Neuronal stem cell (in vitro differentiated cells): ENCODE measurements at regions not wholly inside any gene's neighbourhood (a gene's known extent, or its start where the extent isn't known, plus 50 kb on each side); places are given as distances from the start of the nearest gene placed in this dataset.
A peak's percentile ranks its signal among the peaks of the same experiment; 100 is the strongest.

ENCODE experiments used
- DNase-seq: peaks from one replicate; pipeline ENCODE4 v3.0.0-alpha.2; 2013; ENCODE audit warnings: low spot score
- H2AFZ ChIP-seq: one replicate; pipeline ENCODE4 v1.6.1; 2013; ENCODE audit warnings: mild to moderate bottlenecking, low read length, inconsistent platforms
- H2AK5ac ChIP-seq: 2 replicates; pipeline ENCODE4 v1.6.1; 2013; ENCODE audit warnings: low read depth, mild to moderate bottlenecking, inconsistent platforms, low read length, moderate library complexity, mixed read lengths
- H2BK120ac ChIP-seq: 2 replicates; pipeline ENCODE4 v1.6.1; 2013; ENCODE audit warnings: low read depth, mild to moderate bottlenecking, inconsistent platforms, low read length, moderate library complexity, mixed read lengths
- H2BK12ac ChIP-seq: one replicate; pipeline ENCODE4 v1.6.1; 2013; ENCODE audit warnings: low read length, inconsistent platforms
- H2BK15ac ChIP-seq: 2 replicates; pipeline ENCODE4 v1.6.1; 2013; ENCODE audit warnings: mild to moderate bottlenecking, low read length, inconsistent platforms, mixed read lengths
- H2BK5ac ChIP-seq: one replicate; pipeline ENCODE4 v1.6.1; 2013; ENCODE audit warnings: inconsistent platforms, mild to moderate bottlenecking, low read length, moderate library complexity
- H3K14ac ChIP-seq: one replicate; pipeline ENCODE4 v1.6.1; 2013; ENCODE audit warnings: low read length, inconsistent platforms
- H3K18ac ChIP-seq: 2 replicates; pipeline ENCODE4 v1.6.1; 2013; ENCODE audit warnings: low read length, inconsistent platforms
- H3K23ac ChIP-seq: 2 replicates; pipeline ENCODE4 v1.6.1; 2013; ENCODE audit warnings: low read depth, mild to moderate bottlenecking, mixed read lengths, low read length, inconsistent platforms; ENCODE audit not compliant: poor library complexity
- H3K27ac ChIP-seq: replicated peaks from 3 replicates; pipeline ENCODE4 v1.5.1; 2013; ENCODE audit warnings: low read length, inconsistent platforms
- H3K27me3 ChIP-seq, 3 experiments: 2 replicates each; pipeline ENCODE4 v1.6.1; 2013; ENCODE audit warnings: low read length in 3 of 3, mild to moderate bottlenecking in 2 of 3, inconsistent platforms in 1 of 3, low read depth in 1 of 3, mixed read lengths in 1 of 3, moderate library complexity in 1 of 3; ENCODE audit not compliant: control insufficient read depth in 3 of 3, insufficient read depth in 3 of 3
- H3K36me3 ChIP-seq, 2 donors: replicated peaks in 1 of 2; 2 replicates each; pipeline ENCODE4 v1.6.1; 2013; ENCODE audit warnings: low read length in 2 of 2; ENCODE audit not compliant: control insufficient read depth in 2 of 2, insufficient read depth in 2 of 2
- H3K4ac ChIP-seq: 2 replicates; pipeline ENCODE4 v1.6.1; 2013; ENCODE audit warnings: inconsistent platforms, mild to moderate bottlenecking, low read length, moderate library complexity
- H3K4me1 ChIP-seq, 2 donors: 1 replicate in 1 of 2; 2 replicates in 1 of 2; pipeline ENCODE4 v1.6.1; 2013; ENCODE audit warnings: low read length in 2 of 2, low read depth in 1 of 2; ENCODE audit not compliant: control insufficient read depth in 2 of 2, insufficient read depth in 1 of 2
- H3K4me2 ChIP-seq: one replicate; pipeline ENCODE4 v1.6.1; 2013; ENCODE audit warnings: mild to moderate bottlenecking, low read length, inconsistent platforms; ENCODE audit not compliant: insufficient read depth, poor library complexity, severe bottlenecking
- H3K4me3 ChIP-seq, 2 donors: 2 replicates each; pipeline ENCODE4 v1.5.1; 2013; ENCODE audit warnings: low read length in 2 of 2, mild to moderate bottlenecking in 2 of 2, inconsistent platforms in 1 of 2, moderate library complexity in 1 of 2
- H3K79me1 ChIP-seq: one replicate; pipeline ENCODE4 v1.6.1; 2013; ENCODE audit warnings: low read depth, mild to moderate bottlenecking, inconsistent platforms, low read length, moderate library complexity
- H3K9ac ChIP-seq: one replicate; pipeline ENCODE4 v1.6.1; 2013; ENCODE audit warnings: mild to moderate bottlenecking, low read depth, low read length, inconsistent platforms; ENCODE audit not compliant: poor library complexity
- H3K9me3 ChIP-seq, 2 donors: replicated peaks in 1 of 2; 2 replicates each; pipeline versions ENCODE3 to v1.6.1; 2013; ENCODE audit warnings: low read length in 2 of 2, mild to moderate bottlenecking in 2 of 2, inconsistent platforms in 1 of 2, low read depth in 1 of 2, mixed read lengths in 1 of 2, moderate library complexity in 1 of 2; ENCODE audit not compliant: control insufficient read depth in 2 of 2, insufficient read depth in 1 of 2
- H4K8ac ChIP-seq: one replicate; pipeline ENCODE4 v1.6.1; 2013; ENCODE audit warnings: low read depth, mild to moderate bottlenecking, inconsistent platforms, low read length, moderate library complexity
- H4K91ac ChIP-seq: one replicate; pipeline ENCODE4 v1.6.1; 2013; ENCODE audit warnings: low read length, low read depth, mild to moderate bottlenecking, inconsistent platforms; ENCODE audit not compliant: poor library complexity
- WGBS, 2 donors: extraction: QIAGEN DNeasy Blood & Tissue Kit; methylation state at CpG; one replicate each; pipeline ENCODE4 v1.1.7; 2013; ENCODE audit warnings: missing lambda C conversion rate in 2 of 2, mixed read lengths in 1 of 2; ENCODE audit not compliant: insufficient read length in 2 of 2, insufficient replicate concordance in 1 of 2; ENCODE audit errors: extremely low coverage in 2 of 2; 5-methylcytosine and 5-hydroxymethylcytosine counted together

DNA sequence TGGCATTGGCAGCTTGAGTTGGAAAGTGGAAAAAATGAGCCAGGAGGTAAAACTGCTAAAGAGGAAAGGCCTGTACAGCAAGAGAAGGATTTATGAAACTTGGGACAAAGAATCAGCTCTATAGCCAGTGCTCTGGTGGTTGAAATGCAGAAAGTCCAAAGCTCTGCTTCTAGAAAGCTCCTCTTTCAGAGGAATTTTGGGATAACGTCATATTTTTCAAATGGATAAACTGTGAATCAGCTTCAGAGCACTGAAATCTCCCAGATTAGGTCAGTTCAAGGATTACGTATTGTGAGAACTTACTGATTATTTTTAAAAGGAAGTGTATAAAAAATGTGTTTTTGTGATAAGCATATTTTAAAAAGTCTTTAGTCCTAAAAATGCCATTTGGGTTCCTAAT, 203.1 kb upstream of the CNOT2 start:
- WGBS, 2 donors = 100% methylated on average over 1 of the region's 2 CpGs; no CpG with 5 or more reads in 1 of the 2 donors
- Histone ChIP-seq H2AFZ (peak overlapping the region; percentile 36), H2BK120ac (no peak overlapping the region), H3K27ac (no peak overlapping the region), H3K79me1 (no peaks in the 10 kb centered on the region), H3K4me1 (no peaks in the 10 kb centered on the region), H3K18ac (no peak overlapping the region), H2BK5ac (no peak overlapping the region), H3K4me3 (no peak overlapping the region), H2BK12ac (no peak overlapping the region), H4K8ac (no peak overlapping the region), H3K4ac (no peak overlapping the region), H3K36me3 (no peaks in the 10 kb centered on the region), H3K23ac (no peak overlapping the region), H4K91ac (no peak overlapping the region), H3K9ac (no peak overlapping the region), H3K4me2 (no peak overlapping the region), H2BK15ac (no peak overlapping the region), H2AK5ac (no peak overlapping the region), H3K9me3 (no peaks in the 10 kb centered on the region), H3K27me3 (no peaks in the 10 kb centered on the region), H3K14ac (no peak overlapping the region)
- DNase-seq = no peak

DNA sequence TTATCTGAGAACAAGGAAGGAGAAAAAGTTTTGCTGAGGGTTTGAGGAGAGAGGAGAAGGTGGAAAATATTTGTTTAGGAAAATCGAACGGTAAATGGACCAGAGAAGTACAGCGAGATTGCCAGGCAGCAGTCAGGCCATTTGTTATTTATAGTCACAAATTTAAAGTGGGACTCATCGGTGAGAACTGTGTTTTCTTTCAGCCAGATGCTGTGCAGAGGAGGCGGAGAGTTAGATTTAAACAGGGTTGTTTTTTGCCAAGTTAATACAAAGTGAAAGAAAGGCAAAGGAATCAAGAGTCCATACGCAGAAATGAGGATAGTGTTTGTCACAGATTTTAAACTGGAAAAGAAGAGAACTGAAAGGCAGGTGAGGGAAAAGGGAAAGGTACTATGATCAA, 200.6 kb upstream of the CNOT2 start:
- H2BK12ac ChIP-seq = no peak overlapping the region
- no peaks in the 10 kb centered on the region for H3K4me1 ChIP-seq
- H3K23ac ChIP-seq = no peak overlapping the region
- no peak overlapping the region for H3K14ac ChIP-seq
- no peak overlapping the region for H3K9ac ChIP-seq
- H3K36me3 ChIP-seq = no peaks in the 10 kb centered on the region
- 100% methylated on average over 2 of the region's 6 CpGs; no CpG with 5 or more reads in 1 of the 2 donors for WGBS, 2 donors
- no peak overlapping the region for H2AK5ac ChIP-seq
- H2BK5ac ChIP-seq = no peak overlapping the region
- no peak overlapping the region for H2AFZ ChIP-seq
- no peak overlapping the region for H4K8ac ChIP-seq
- H3K4me2 ChIP-seq = no peak overlapping the region
- H3K9me3 ChIP-seq = no peaks in the 10 kb centered on the region
- no peaks in the 10 kb centered on the region for H3K79me1 ChIP-seq
- no peak overlapping the region for H2BK120ac ChIP-seq
- no peak overlapping the region for H3K27ac ChIP-seq
- no peak overlapping the region for H3K4ac ChIP-seq
- no peaks in the 10 kb centered on the region for H3K27me3 ChIP-seq
- H2BK15ac ChIP-seq = no peak overlapping the region
- H4K91ac ChIP-seq = no peak overlapping the region
- H3K18ac ChIP-seq = no peak overlapping the region
- DNase-seq = no peak
- H3K4me3 ChIP-seq = no peak overlapping the region

DNA sequence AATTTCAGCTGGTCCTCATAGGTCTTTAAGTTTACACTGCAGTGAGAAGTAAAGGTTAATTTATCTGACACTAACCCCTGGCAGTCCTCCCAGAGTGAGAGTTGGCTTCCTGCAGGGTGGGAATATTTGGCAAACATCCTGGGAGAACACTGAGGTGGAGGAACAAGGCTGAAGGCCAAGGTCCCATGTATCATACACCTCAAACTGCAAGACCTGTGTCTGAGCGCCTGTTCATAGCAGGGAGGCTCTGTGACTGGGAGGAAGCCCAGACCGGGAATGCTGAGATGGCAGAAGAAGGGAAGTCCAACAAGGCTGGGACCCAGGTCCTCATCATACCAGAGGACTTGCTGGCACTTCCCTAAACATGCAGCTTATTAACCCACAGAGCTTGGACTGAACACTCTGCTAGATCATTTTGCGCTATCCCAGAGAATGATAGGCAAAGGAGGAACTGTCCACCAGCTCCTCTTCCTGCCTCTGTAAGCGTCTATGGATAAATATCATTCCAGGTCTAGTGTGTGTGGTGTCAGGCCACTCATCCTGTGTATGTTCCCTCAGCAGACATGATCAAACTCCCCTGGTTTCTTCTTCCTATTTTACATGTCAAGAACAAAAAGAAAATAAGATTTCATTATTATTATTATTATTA, 199.6 kb upstream of the CNOT2 start:
- H3K4me3 ChIP-seq = no peak overlapping the region
- H2BK5ac ChIP-seq = no peak overlapping the region
- H3K9me3 ChIP-seq = no peaks in the 10 kb centered on the region
- no peak overlapping the region for H3K4me2 ChIP-seq
- H3K23ac ChIP-seq = no peak overlapping the region
- no peak overlapping the region for H3K4ac ChIP-seq
- H4K8ac ChIP-seq = no peak overlapping the region
- H3K27ac ChIP-seq = no peak overlapping the region
- H3K14ac ChIP-seq = no peak overlapping the region
- no peaks in the 10 kb centered on the region for H3K36me3 ChIP-seq
- no peak overlapping the region for H2BK12ac ChIP-seq
- no peak overlapping the region for H3K9ac ChIP-seq
- H4K91ac ChIP-seq = no peak overlapping the region
- no peaks in the 10 kb centered on the region for H3K27me3 ChIP-seq
- DNase-seq = no peak
- no peak overlapping the region for H2BK15ac ChIP-seq
- H2BK120ac ChIP-seq = no peak overlapping the region
- no CpG with 5 or more reads among the region's 4 CpGs for whole genome bisulfite sequencing, 2 donors
- no peaks in the 10 kb centered on the region for H3K4me1 ChIP-seq
- no peak overlapping the region for H2AK5ac ChIP-seq
- no peak overlapping the region for H3K18ac ChIP-seq
- no peak overlapping the region for H2AFZ ChIP-seq
- no peaks in the 10 kb centered on the region for H3K79me1 ChIP-seq

DNA sequence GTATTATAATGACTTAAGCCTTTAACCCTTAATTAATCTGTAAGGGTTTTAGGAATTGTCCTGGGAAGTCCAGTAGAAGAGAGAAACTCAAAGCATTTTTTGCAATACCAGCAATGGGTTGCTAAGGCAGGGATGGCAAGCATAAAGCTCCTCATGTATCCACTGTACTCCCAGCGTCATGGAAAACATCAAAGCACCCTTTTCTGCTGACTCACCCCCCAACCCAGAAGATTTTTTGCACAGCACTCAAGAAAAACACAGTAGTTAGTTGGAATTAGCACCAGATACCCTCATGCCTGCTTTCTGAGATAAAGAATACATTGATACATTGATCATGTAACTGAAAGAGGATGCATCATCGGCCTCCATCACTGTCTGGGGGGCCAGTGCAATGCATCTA, 199.1 kb upstream of the CNOT2 start:
- H2BK5ac ChIP-seq = no peak overlapping the region
- no peaks in the 10 kb centered on the region for H3K4me1 ChIP-seq
- no peak overlapping the region for H3K18ac ChIP-seq
- no peaks in the 10 kb centered on the region for H3K27me3 ChIP-seq
- WGBS, 2 donors = no CpG with 5 or more reads among the region's 2 CpGs
- no peak overlapping the region for H3K23ac ChIP-seq
- H2BK120ac ChIP-seq = no peak overlapping the region
- H4K8ac ChIP-seq = no peak overlapping the region
- H3K4ac ChIP-seq = no peak overlapping the region
- no peak overlapping the region for H2BK15ac ChIP-seq
- no peak overlapping the region for H3K4me2 ChIP-seq
- no peak overlapping the region for H4K91ac ChIP-seq
- no peak overlapping the region for H3K9ac ChIP-seq
- H3K27ac ChIP-seq = no peak overlapping the region
- no peaks in the 10 kb centered on the region for H3K36me3 ChIP-seq
- H3K4me3 ChIP-seq = no peak overlapping the region
- DNase-seq = no peak
- no peaks in the 10 kb centered on the region for H3K9me3 ChIP-seq
- H3K79me1 ChIP-seq = no peaks in the 10 kb centered on the region
- no peak overlapping the region for H2AFZ ChIP-seq
- no peak overlapping the region for H2BK12ac ChIP-seq
- no peak overlapping the region for H3K14ac ChIP-seq
- no peak overlapping the region for H2AK5ac ChIP-seq
